ENCODE measurements at regions not wholly inside any gene's neighbourhood (a gene's known extent, or its start where the extent isn't known, plus 50 kb on each side); places are given as distances from the start of the nearest gene placed in this dataset.

GRCh38 chr9:13450723-13451122 is 171.2 kb upstream of the MPDZ start:
- Histone ChIP-seq H3K27me3 (ENCODE audit: control insufficient read depth, low read length) (no peaks in the 10 kb centered on the region), H3K4me1 (ENCODE audit: control insufficient read depth, low read length) (no peaks in the 10 kb centered on the region), H3K4me3 (ENCODE audit: low read length) (no peak overlapping the region), H3K79me2 (ENCODE audit: control insufficient read depth, low read length) (no peaks in the 10 kb centered on the region), H4K20me1 (ENCODE audit: control insufficient read depth, insufficient read depth, low read depth, low read length) (no peaks in the 10 kb centered on the region), H3F3A (ENCODE audit: control insufficient read depth, insufficient read depth) (no peaks in the 10 kb centered on the region), H3K9me2 (replicated peaks; ENCODE audit: control insufficient read depth, low read length) (no peaks in the 10 kb centered on the region), H3K27ac (ENCODE audit: low read depth, low read length) (no peak overlapping the region), H3K9me3 (ENCODE audit: control insufficient read depth, insufficient read depth, low read length) (no peaks in the 10 kb centered on the region), H3K4me2 (ENCODE audit: low read length) (no peak overlapping the region), H3K36me3 (ENCODE audit: control insufficient read depth, low read length) (no peaks in the 10 kb centered on the region)
- TF ChIP-seq, protein P1, sequence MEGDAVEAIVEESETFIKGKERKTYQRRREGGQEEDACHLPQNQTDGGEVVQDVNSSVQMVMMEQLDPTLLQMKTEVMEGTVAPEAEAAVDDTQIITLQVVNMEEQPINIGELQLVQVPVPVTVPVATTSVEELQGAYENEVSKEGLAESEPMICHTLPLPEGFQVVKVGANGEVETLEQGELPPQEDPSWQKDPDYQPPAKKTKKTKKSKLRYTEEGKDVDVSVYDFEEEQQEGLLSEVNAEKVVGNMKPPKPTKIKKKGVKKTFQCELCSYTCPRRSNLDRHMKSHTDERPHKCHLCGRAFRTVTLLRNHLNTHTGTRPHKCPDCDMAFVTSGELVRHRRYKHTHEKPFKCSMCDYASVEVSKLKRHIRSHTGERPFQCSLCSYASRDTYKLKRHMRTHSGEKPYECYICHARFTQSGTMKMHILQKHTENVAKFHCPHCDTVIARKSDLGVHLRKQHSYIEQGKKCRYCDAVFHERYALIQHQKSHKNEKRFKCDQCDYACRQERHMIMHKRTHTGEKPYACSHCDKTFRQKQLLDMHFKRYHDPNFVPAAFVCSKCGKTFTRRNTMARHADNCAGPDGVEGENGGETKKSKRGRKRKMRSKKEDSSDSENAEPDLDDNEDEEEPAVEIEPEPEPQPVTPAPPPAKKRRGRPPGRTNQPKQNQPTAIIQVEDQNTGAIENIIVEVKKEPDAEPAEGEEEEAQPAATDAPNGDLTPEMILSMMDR (IDR thresholded peaks at IDR 0.05; ENCODE audit: low read depth, low read length, poor library complexity, severe bottlenecking): no peak
- TF ChIP-seq EZH2phosphoT487 (IDR thresholded peaks at IDR 0.05; ENCODE audit: borderline replicate concordance, low read length): no peak

DNA sequence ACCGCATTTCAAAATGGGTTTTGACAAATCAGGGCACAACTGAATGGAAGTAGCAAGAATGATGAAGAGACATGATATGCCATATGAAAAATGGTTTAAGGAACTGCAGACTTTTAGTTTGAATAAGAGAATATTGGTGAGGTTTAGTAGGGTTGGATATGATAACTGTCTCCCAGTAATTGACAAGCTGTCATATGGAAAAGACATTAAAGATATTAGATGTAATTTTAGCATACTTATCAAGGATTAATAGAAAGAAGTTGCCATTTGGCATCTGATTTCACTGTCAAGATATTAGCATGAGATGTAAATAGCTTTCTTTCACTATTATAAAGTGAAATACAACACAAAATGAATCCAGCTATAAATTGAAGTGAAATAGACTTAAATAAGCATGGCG is 169.0 kb upstream of the MPDZ start:
- H4K20me1 ChIP-seq (ENCODE audit: control insufficient read depth, insufficient read depth, low read depth, low read length): no peaks in the 10 kb centered on the region
- H3K79me2 ChIP-seq (ENCODE audit: control insufficient read depth, low read length): no peaks in the 10 kb centered on the region
- no peaks in the 10 kb centered on the region for H3K9me2 ChIP-seq (replicated peaks; ENCODE audit: control insufficient read depth, low read length)
- H3K27me3 ChIP-seq (ENCODE audit: control insufficient read depth, low read length): no peaks in the 10 kb centered on the region
- H3K4me1 ChIP-seq (ENCODE audit: control insufficient read depth, low read length): no peaks in the 10 kb centered on the region
- no peaks in the 10 kb centered on the region for H3K36me3 ChIP-seq (ENCODE audit: control insufficient read depth, low read length)
- no peak overlapping the region for H3K4me3 ChIP-seq (ENCODE audit: low read length)
- no peaks in the 10 kb centered on the region for H3K9me3 ChIP-seq (ENCODE audit: control insufficient read depth, insufficient read depth, low read length)
- H3K27ac ChIP-seq (ENCODE audit: low read depth, low read length): no peak overlapping the region
- no peaks in the 10 kb centered on the region for H3F3A ChIP-seq (ENCODE audit: control insufficient read depth, insufficient read depth)
- no peak for TF ChIP-seq EZH2phosphoT487 (IDR thresholded peaks at IDR 0.05; ENCODE audit: borderline replicate concordance, low read length)
- TF ChIP-seq, protein P1 (IDR thresholded peaks at IDR 0.05; ENCODE audit: low read depth, low read length, poor library complexity, severe bottlenecking): no peak
- H3K4me2 ChIP-seq (ENCODE audit: low read length): no peak overlapping the region

- TF ChIP-seq, protein P1 (IDR thresholded peaks at IDR 0.05; ENCODE audit: low read depth, low read length, poor library complexity, severe bottlenecking): no peak
- no peak for TF ChIP-seq EZH2phosphoT487 (IDR thresholded peaks at IDR 0.05; ENCODE audit: borderline replicate concordance, low read length)
- no peaks in the 10 kb centered on the region for H3K9me3 ChIP-seq (ENCODE audit: control insufficient read depth, insufficient read depth, low read length)
- no peaks in the 10 kb centered on the region for H3K4me1 ChIP-seq (ENCODE audit: control insufficient read depth, low read length)
- H3F3A ChIP-seq (ENCODE audit: control insufficient read depth, insufficient read depth): no peaks in the 10 kb centered on the region
- no peaks in the 10 kb centered on the region for H4K20me1 ChIP-seq (ENCODE audit: control insufficient read depth, insufficient read depth, low read depth, low read length)
- no peaks in the 10 kb centered on the region for H3K79me2 ChIP-seq (ENCODE audit: control insufficient read depth, low read length)
- H3K4me3 ChIP-seq (ENCODE audit: low read length): no peak overlapping the region
- H3K27ac ChIP-seq (ENCODE audit: low read depth, low read length): no peak overlapping the region
- no peaks in the 10 kb centered on the region for H3K36me3 ChIP-seq (ENCODE audit: control insufficient read depth, low read length)
- no peaks in the 10 kb centered on the region for H3K27me3 ChIP-seq (ENCODE audit: control insufficient read depth, low read length)
- no peaks in the 10 kb centered on the region for H3K9me2 ChIP-seq (replicated peaks; ENCODE audit: control insufficient read depth, low read length)
- no peak overlapping the region for H3K4me2 ChIP-seq (ENCODE audit: low read length)
Measured at GRCh38 chr9:13447843-13448422, 168.4 kb upstream of the MPDZ start.

Data from DOHH2 (cell line).